H9 (cell line): ENCODE measurements at regions not wholly inside any gene's neighbourhood (a gene's known extent, or its start where the extent isn't known, plus 50 kb on each side); places are given as distances from the start of the nearest gene placed in this dataset.

ENCODE experiments used
- DNase-seq: peaks from one replicate; pipeline ENCODE4 v3.0.0-alpha.2; 2017
- H2AFZ ChIP-seq: one replicate; pipeline ENCODE4 v1.6.1; 2013; ENCODE audit warnings: mild to moderate bottlenecking, low read length, control low read depth, moderate library complexity
- H2AK5ac ChIP-seq: 2 replicates; pipeline ENCODE4 v1.6.1; 2013; ENCODE audit warnings: low read length, control low read depth, mixed read lengths; ENCODE audit not compliant: insufficient read length
- H2BK120ac ChIP-seq: one replicate; pipeline ENCODE4 v1.6.1; 2013; ENCODE audit warnings: low read depth, mild to moderate bottlenecking, low read length, control low read depth, inconsistent platforms; ENCODE audit not compliant: poor library complexity, severe bottlenecking
- H2BK12ac ChIP-seq: 2 replicates; pipeline ENCODE4 v1.6.1; 2013; ENCODE audit warnings: low read length, control low read depth, mixed read lengths, low read depth; ENCODE audit not compliant: insufficient read length
- H2BK15ac ChIP-seq: 2 replicates; pipeline ENCODE4 v1.6.1; 2013; ENCODE audit warnings: low read depth, low read length, control low read depth
- H2BK20ac ChIP-seq: one replicate; pipeline ENCODE4 v1.6.1; 2013; ENCODE audit warnings: low read depth, mild to moderate bottlenecking, low read length, control low read depth, inconsistent platforms; ENCODE audit not compliant: poor library complexity, severe bottlenecking
- H2BK5ac ChIP-seq: 2 replicates; pipeline ENCODE4 v1.6.1; 2013; ENCODE audit warnings: low read length, control low read depth, mixed read lengths; ENCODE audit not compliant: insufficient read length
- H3K14ac ChIP-seq: 2 replicates; pipeline ENCODE4 v1.6.1; 2013; ENCODE audit warnings: low read length, control low read depth; ENCODE audit not compliant: insufficient read depth
- H3K18ac ChIP-seq: 2 replicates; pipeline ENCODE4 v1.6.1; 2013; ENCODE audit warnings: low read depth, mild to moderate bottlenecking, mixed read lengths, low read length, control low read depth; ENCODE audit not compliant: insufficient read length
- H3K23ac ChIP-seq: 2 replicates; pipeline ENCODE4 v1.6.1; 2013; ENCODE audit warnings: low read length, control low read depth, mixed read lengths, low read depth; ENCODE audit not compliant: insufficient read length
- H3K23me2 ChIP-seq: 2 replicates; pipeline ENCODE4 v1.6.1; 2013; ENCODE audit warnings: low read depth, mild to moderate bottlenecking, mixed read lengths, low read length, control low read depth; ENCODE audit not compliant: insufficient read length, poor library complexity, severe bottlenecking
- H3K27ac ChIP-seq: 2 replicates; pipeline ENCODE4 v1.5.1; 2013; ENCODE audit warnings: low read length, control low read depth, mixed read lengths, low read depth; ENCODE audit not compliant: insufficient read length
- H3K27me3 ChIP-seq: 2 replicates; pipeline ENCODE4 v1.6.1; 2013; ENCODE audit warnings: low read length, control low read depth, inconsistent platforms; ENCODE audit not compliant: insufficient read depth
- H3K4ac ChIP-seq: 2 replicates; pipeline ENCODE4 v1.6.1; 2013; ENCODE audit warnings: low read depth, mild to moderate bottlenecking, control low read depth, inconsistent platforms, low read length, moderate library complexity
- H3K4me1 ChIP-seq: 2 replicates; pipeline ENCODE4 v1.6.1; 2013; ENCODE audit warnings: low read length, control low read depth, inconsistent platforms; ENCODE audit not compliant: insufficient read depth
- H3K4me2 ChIP-seq: 2 replicates; pipeline ENCODE4 v1.6.1; 2013; ENCODE audit warnings: low read length, control low read depth, mixed read lengths; ENCODE audit not compliant: insufficient read length, insufficient read depth
- H3K56ac ChIP-seq: 2 replicates; pipeline ENCODE4 v1.6.1; 2013; ENCODE audit warnings: low read depth, mild to moderate bottlenecking, mixed read lengths, low read length, control low read depth; ENCODE audit not compliant: insufficient read length
- H3K79me1 ChIP-seq: 2 replicates; pipeline ENCODE4 v1.6.1; 2013; ENCODE audit warnings: low read depth, mild to moderate bottlenecking, moderate library complexity, low read length, control low read depth, inconsistent platforms; ENCODE audit not compliant: insufficient read depth, poor library complexity, severe bottlenecking
- H3K79me2 ChIP-seq: 2 replicates; pipeline ENCODE4 v1.6.1; 2013; ENCODE audit warnings: low read length, control low read depth, inconsistent platforms; ENCODE audit not compliant: insufficient read depth
- H3K9ac ChIP-seq: 2 replicates; pipeline ENCODE4 v1.6.1; 2013; ENCODE audit warnings: low read length, control low read depth, mixed read lengths; ENCODE audit not compliant: insufficient read length; ENCODE audit errors: extremely low read depth
- H3K9me3 ChIP-seq: one replicate; pipeline ENCODE4 v1.6.1; 2013; ENCODE audit warnings: low read depth, low read length, inconsistent platforms; ENCODE audit not compliant: control insufficient read depth
- H3T11ph ChIP-seq: one replicate; pipeline ENCODE4 v1.6.1; 2013; ENCODE audit warnings: mild to moderate bottlenecking, low read length, control low read depth, inconsistent platforms
- H4K20me1 ChIP-seq: one replicate; pipeline ENCODE4 v1.6.1; 2013; ENCODE audit not compliant: control insufficient read depth, insufficient read length, insufficient read depth
- H4K5ac ChIP-seq: 2 replicates; pipeline ENCODE4 v1.6.1; 2013; ENCODE audit warnings: low read depth, mild to moderate bottlenecking, mixed read lengths, low read length, control low read depth; ENCODE audit not compliant: insufficient read length
- H4K8ac ChIP-seq: replicated peaks from 2 replicates; pipeline ENCODE4 v1.6.1; 2013; ENCODE audit warnings: low read length, control low read depth, mixed read lengths, low read depth; ENCODE audit not compliant: insufficient read length
- H4K91ac ChIP-seq: 2 replicates; pipeline ENCODE4 v1.6.1; 2013; ENCODE audit warnings: low read depth, mild to moderate bottlenecking, moderate library complexity, mixed read lengths, low read length, control low read depth; ENCODE audit not compliant: insufficient read length
- H3K27ac Mint-ChIP-seq, 3 experiments: 2 replicates in 2 of 3; 3 replicates in 1 of 3; pipeline ENCODE4 v1.8.0; 2020 to 2021; ENCODE audit warnings: mixed read lengths in 3 of 3, mild to moderate bottlenecking in 1 of 3, moderate library complexity in 1 of 3
- H3K27me3 Mint-ChIP-seq: 2 replicates; pipeline ENCODE4 v1.8.0; 2021; ENCODE audit warnings: low read depth, mild to moderate bottlenecking, moderate library complexity, mixed read lengths
- H3K36me3 Mint-ChIP-seq, 3 experiments: 2 replicates in 2 of 3; 3 replicates in 1 of 3; pipeline ENCODE4 v1.8.0; 2020 to 2021; ENCODE audit warnings: low read depth in 3 of 3, mixed read lengths in 3 of 3; ENCODE audit not compliant: insufficient read depth in 1 of 3
- H3K4me1 Mint-ChIP-seq, 2 experiments: 2 replicates each; pipeline ENCODE4 v1.8.0; 2020; ENCODE audit warnings: mixed read lengths in 2 of 2
- H3K4me3 Mint-ChIP-seq, 2 experiments: 2 replicates in 1 of 2; 3 replicates in 1 of 2; pipeline ENCODE4 v1.8.0; 2020 to 2021; ENCODE audit warnings: mild to moderate bottlenecking in 2 of 2, mixed read lengths in 2 of 2, moderate library complexity in 1 of 2
- H3K9me3 Mint-ChIP-seq, 2 experiments: 2 replicates in 1 of 2; 3 replicates in 1 of 2; pipeline ENCODE4 v1.8.0; 2020; ENCODE audit warnings: mild to moderate bottlenecking in 2 of 2, mixed read lengths in 2 of 2, moderate library complexity in 1 of 2
- WGBS: extraction: QIAGEN DNeasy Blood & Tissue Kit; methylation state at CpG from one replicate; pipeline ENCODE4 v1.1.7; 2013; ENCODE audit warnings: missing lambda C conversion rate, low lambda C conversion rate, mixed read lengths; ENCODE audit not compliant: insufficient read length; ENCODE audit errors: extremely low coverage; 5-methylcytosine and 5-hydroxymethylcytosine counted together
- TF ChIP-seq, protein P1 (sequence below): fragments of 200-600 bp; sonication (generic); conservative IDR thresholded peaks from 3 replicates; pipeline ENCODE4 v1.8.0; 2021; ENCODE audit warnings: antibody characterized with exemption, mild to moderate bottlenecking

- Histone ChIP-seq H3K9me3 (no peaks in the 10 kb centered on the region), H2AK5ac (no peak overlapping the region), H3K4me1 (no peaks in the 10 kb centered on the region), H2BK12ac (no peak overlapping the region), H3K14ac (no peak overlapping the region), H3K79me1 (no peaks in the 10 kb centered on the region), H2BK5ac (no peak overlapping the region), H4K8ac (no peak overlapping the region), H2BK120ac (no peak overlapping the region), H2BK15ac (no peak overlapping the region), H3K23ac (no peak overlapping the region), H3K27me3 (no peaks in the 10 kb centered on the region), H3K18ac (no peak overlapping the region), H3K4ac (no peak overlapping the region), H4K91ac (no peak overlapping the region), H2AFZ (no peak overlapping the region), H4K5ac (no peak overlapping the region), H3K56ac (no peak overlapping the region), H2BK20ac (no peak overlapping the region), H3K27ac (no peak overlapping the region), H3K4me2 (no peak overlapping the region), H4K20me1 (no peaks in the 10 kb centered on the region), H3K23me2 (no peaks in the 10 kb centered on the region), H3T11ph (no peak overlapping the region), H3K9ac (no peak overlapping the region), H3K79me2 (no peaks in the 10 kb centered on the region)
- TF ChIP-seq, protein P1, sequence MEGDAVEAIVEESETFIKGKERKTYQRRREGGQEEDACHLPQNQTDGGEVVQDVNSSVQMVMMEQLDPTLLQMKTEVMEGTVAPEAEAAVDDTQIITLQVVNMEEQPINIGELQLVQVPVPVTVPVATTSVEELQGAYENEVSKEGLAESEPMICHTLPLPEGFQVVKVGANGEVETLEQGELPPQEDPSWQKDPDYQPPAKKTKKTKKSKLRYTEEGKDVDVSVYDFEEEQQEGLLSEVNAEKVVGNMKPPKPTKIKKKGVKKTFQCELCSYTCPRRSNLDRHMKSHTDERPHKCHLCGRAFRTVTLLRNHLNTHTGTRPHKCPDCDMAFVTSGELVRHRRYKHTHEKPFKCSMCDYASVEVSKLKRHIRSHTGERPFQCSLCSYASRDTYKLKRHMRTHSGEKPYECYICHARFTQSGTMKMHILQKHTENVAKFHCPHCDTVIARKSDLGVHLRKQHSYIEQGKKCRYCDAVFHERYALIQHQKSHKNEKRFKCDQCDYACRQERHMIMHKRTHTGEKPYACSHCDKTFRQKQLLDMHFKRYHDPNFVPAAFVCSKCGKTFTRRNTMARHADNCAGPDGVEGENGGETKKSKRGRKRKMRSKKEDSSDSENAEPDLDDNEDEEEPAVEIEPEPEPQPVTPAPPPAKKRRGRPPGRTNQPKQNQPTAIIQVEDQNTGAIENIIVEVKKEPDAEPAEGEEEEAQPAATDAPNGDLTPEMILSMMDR: no peak
- Mint-ChIP-seq H3K4me3 (no peak overlapping the region), H3K36me3 (peaks cover 0 to 7% (median 0%) of the 10 kb centered on the region in 3 experiments; a peak in 3 of 7 replicates), H3K27ac (no peak overlapping the region), H3K4me1 (peaks cover 7 to 12% of the 10 kb centered on the region in 2 experiments), H3K27me3 (no peaks in the 10 kb centered on the region; the same call in 1 of the 2 replicates), H3K9me3 (peaks cover 8 to 9% of the 10 kb centered on the region in 2 experiments; a peak in 3 of 5 replicates)
- no peak for DNase-seq
- WGBS: no CpG with 5 or more reads among the region's 2 CpGs
Measured at GRCh38 chr1:100799548-100799947, 80.0 kb downstream of the VCAM1 start.
